Spleen (tissue), 11 donors: ENCODE measurements at regions not wholly inside any gene's neighbourhood (a gene's known extent, or its start where the extent isn't known, plus 50 kb on each side); places are given as distances from the start of the nearest gene placed in this dataset.

ENCODE experiments used
- DNase-seq: peaks from one replicate; pipeline ENCODE4 v3.0.0-alpha.2; 2020
- H3K27ac ChIP-seq, 8 donors: fragments of 200-600 bp; sonication (generic) in 7 of 8; 1 replicate in 4 of 8; 2 replicates in 4 of 8; pipeline versions ENCODE4 v1.5.0 to v1.8.0; 2016 to 2021; ENCODE audit warnings: inconsistent platforms in 4 of 8, mild to moderate bottlenecking in 4 of 8, moderate library complexity in 1 of 8
- H3K27me3 ChIP-seq, 7 donors: fragments of 200-600 bp; sonication (generic) in 6 of 7; replicated peaks in 1 of 7; 1 replicate in 4 of 7; 2 replicates in 3 of 7; pipeline versions ENCODE4 v1.5.0 to v1.8.0; 2016 to 2021; ENCODE audit warnings: inconsistent platforms in 3 of 7, mild to moderate bottlenecking in 1 of 7
- H3K36me3 ChIP-seq, 6 donors: fragments of 200-600 bp; sonication (generic) in 5 of 6; 1 replicate in 4 of 6; 2 replicates in 2 of 6; pipeline versions ENCODE4 v1.5.0 to v1.8.0; 2016 to 2021; ENCODE audit warnings: inconsistent platforms in 2 of 6
- H3K4me1 ChIP-seq, 6 donors: fragments of 200-600 bp; sonication (generic) in 5 of 6; 1 replicate in 3 of 6; 2 replicates in 3 of 6; pipeline versions ENCODE4 v1.5.0 to v1.8.0; 2016 to 2021; ENCODE audit warnings: inconsistent platforms in 3 of 6
- H3K4me3 ChIP-seq, 8 donors: fragments of 200-600 bp; sonication (generic) in 7 of 8; 1 replicate in 4 of 8; 2 replicates in 4 of 8; pipeline versions ENCODE4 v1.5.0 to v1.8.0; 2016 to 2021; ENCODE audit warnings: inconsistent platforms in 4 of 8, mild to moderate bottlenecking in 4 of 8, moderate library complexity in 2 of 8
- H3K9me3 ChIP-seq, 8 donors: fragments of 200-600 bp; sonication (generic) in 7 of 8; 1 replicate in 4 of 8; 2 replicates in 4 of 8; pipeline versions ENCODE4 v1.5.0 to v1.8.0; 2016 to 2021; ENCODE audit warnings: inconsistent platforms in 4 of 8
- CTCF ChIP-seq, 11 experiments: fragments of 200-600 bp in 7 of 11; fragments of 450-650 bp in 4 of 11; sonication (generic) in 4 of 11; IDR thresholded peaks in 8 of 11; conservative IDR thresholded peaks in 3 of 11; 1 replicate in 7 of 11; 2 replicates in 4 of 11; pipeline versions ENCODE4 v1.4.0 to v1.8.0; 2016 to 2021; ENCODE audit warnings: antibody characterized with exemption in 11 of 11, inconsistent platforms in 4 of 11, mild to moderate bottlenecking in 1 of 11
- POLR2A ChIP-seq, 3 donors: fragments of 450-650 bp; IDR thresholded peaks; one replicate each; pipeline ENCODE4 v1.5.1; 2017; ENCODE audit warnings: antibody characterized with exemption in 3 of 3, mild to moderate bottlenecking in 1 of 3
- POLR2AphosphoS5 ChIP-seq, 3 donors: sonication (generic); formaldehyde crosslinking; IDR thresholded peaks; one replicate each; pipeline ENCODE4 v1.5.1; 2017; ENCODE audit warnings: antibody characterized with exemption in 3 of 3
- WGBS, 5 donors: extraction: QIAGEN DNeasy Blood & Tissue Kit in 3 of 5; methylation state at CpG; one replicate each; pipeline versions ENCODE4 v1.1.5 to v1.1.7; 2013 to 2018; 5-methylcytosine and 5-hydroxymethylcytosine counted together
- intact Hi-C: fragments of 100-400 bp; cut with DNase I; formaldehyde crosslinking; loops from one replicate; pipeline ENCODE4 v1.15.0; 2023; ENCODE audit warnings: low total_unique reads
- donor health status: healthy with polysubstance abuse.
- donor health status: DM: no; HTN: no; CAD: no; lungs with moderate emphysema.
- donor health status: DM: no; HTN: no; CAD: no.
- donor health status: Bipolar disorder and iron deficiency.
- donor health status: healthy.
- donor health status: DM: no; HTN: no; CAD: no.
- donor health status: DM: yes; HTN: yes; CAD: no.

- 84 to 95% (median 94%) methylated on average over 1 of the region's 1 CpG for WGBS, 5 donors
- Histone ChIP-seq H3K4me3 (no peak overlapping the region), H3K27me3 (no peaks in the 10 kb centered on the region), H3K4me1 (no peaks in the 10 kb centered on the region), H3K27ac (no peak overlapping the region), H3K36me3 (no peaks in the 10 kb centered on the region), H3K9me3 (peaks cover 2 to 34% (median 27%) of the 10 kb centered on the region in 8 donors)
- TF ChIP-seq POLR2A (IDR thresholded peaks at IDR 0.05) (no peak), CTCF (IDR thresholded peaks at IDR 0.05 in 8 of 11, conservative IDR thresholded peaks at IDR 0.05 in 3 of 11) (no peak), POLR2AphosphoS5 (IDR thresholded peaks at IDR 0.05) (no peak)
- intact Hi-C loops = no loop called here
- no peak for DNase-seq
These were observed 75.7 kb upstream of the CENPW start for GRCh38 chr6:126264265-126264664.

- WGBS, 5 donors = 56 to 85% (median 69%) methylated on average over 1 of the region's 1 CpG
- H3K4me1 ChIP-seq = no peaks in the 10 kb centered on the region
- H3K9me3 ChIP-seq = peaks cover 0 to 10% (median 3%) of the 10 kb centered on the region in 8 donors
- intact Hi-C loops = no loop called here
- H3K4me3 ChIP-seq = no peak overlapping the region
- DNase-seq = no peak
- no peaks in the 10 kb centered on the region for H3K36me3 ChIP-seq
- H3K27me3 ChIP-seq = no peaks in the 10 kb centered on the region
- no peak overlapping the region for H3K27ac ChIP-seq
- TF ChIP-seq POLR2A (IDR thresholded peaks at IDR 0.05) (no peak), CTCF (IDR thresholded peaks at IDR 0.05 in 8 of 11, conservative IDR thresholded peaks at IDR 0.05 in 3 of 11) (no peak), POLR2AphosphoS5 (IDR thresholded peaks at IDR 0.05) (no peak)
These were observed 73.3 kb upstream of the CENPW start for GRCh38 chr6:126266664-126267063.

DNA sequence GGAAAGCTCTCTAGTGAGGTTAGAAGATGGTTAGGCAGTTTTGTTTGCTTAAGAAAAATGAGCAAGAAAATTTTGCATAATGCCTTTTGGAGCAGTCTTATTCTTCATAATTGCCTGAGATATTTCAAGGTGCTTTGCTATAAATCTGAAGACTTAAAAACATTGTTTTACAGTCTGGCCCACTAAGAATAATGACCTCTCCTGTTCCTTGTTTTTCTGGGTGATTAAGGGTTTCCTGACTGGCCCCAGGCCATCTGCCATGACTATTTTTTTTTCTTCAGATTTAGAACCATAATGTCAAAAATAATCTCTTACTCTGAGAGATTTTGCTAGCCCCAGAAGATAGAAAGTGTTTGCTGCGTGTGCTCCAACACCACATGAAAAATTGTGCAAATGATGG, 72.3 kb upstream of the CENPW start:
- H3K36me3 ChIP-seq = no peaks in the 10 kb centered on the region
- no peak for DNase-seq
- intact Hi-C loops = no loop called here
- H3K4me1 ChIP-seq = no peaks in the 10 kb centered on the region
- 28 to 57% (median 50%) methylated on average over 1 of the region's 1 CpG for WGBS, 5 donors
- no peaks in the 10 kb centered on the region for H3K27me3 ChIP-seq
- no peak for TF ChIP-seq POLR2A (IDR thresholded peaks at IDR 0.05)
- no peak overlapping the region for H3K4me3 ChIP-seq
- peaks cover 0 to under 1% (median 0%) of the 10 kb centered on the region in 8 donors for H3K9me3 ChIP-seq
- H3K27ac ChIP-seq = no peak overlapping the region

GRCh38 chr6:126268092-126268491, 71.8 kb upstream of the CENPW start:
- Histone ChIP-seq H3K9me3 (no peaks in the 10 kb centered on the region), H3K27ac (no peak overlapping the region), H3K27me3 (no peaks in the 10 kb centered on the region), H3K4me3 (no peak overlapping the region), H3K36me3 (no peaks in the 10 kb centered on the region), H3K4me1 (no peaks in the 10 kb centered on the region)
- no peak for TF ChIP-seq CTCF (IDR thresholded peaks at IDR 0.05 in 8 of 11, conservative IDR thresholded peaks at IDR 0.05 in 3 of 11)
- TF ChIP-seq POLR2AphosphoS5 (IDR thresholded peaks at IDR 0.05) = no peak
- intact Hi-C loops = no loop called here
- DNase-seq = no peak
- 36 to 47% (median 46%) methylated on average over 2 of the region's 2 CpGs for WGBS, 5 donors

GRCh38 chr6:126280287-126280686, 59.6 kb upstream of the CENPW start:
- Histone ChIP-seq H3K9me3 (no peaks in the 10 kb centered on the region), H3K4me1 (no peaks in the 10 kb centered on the region), H3K36me3 (no peaks in the 10 kb centered on the region), H3K4me3 (no peak overlapping the region), H3K27ac (no peak overlapping the region), H3K27me3 (no peaks in the 10 kb centered on the region)
- intact Hi-C loops = no loop called here
- DNase-seq = no peak
- WGBS, 5 donors = 80 to 91% (median 86%) methylated on average over 4 of the region's 4 CpGs
- TF ChIP-seq POLR2A (IDR thresholded peaks at IDR 0.05) (no peak), CTCF (IDR thresholded peaks at IDR 0.05 in 8 of 11, conservative IDR thresholded peaks at IDR 0.05 in 3 of 11) (no peak), POLR2AphosphoS5 (IDR thresholded peaks at IDR 0.05) (no peak)
